Uterus (tissue), 2 donors: ENCODE measurements at regions not wholly inside any gene's neighbourhood (a gene's known extent, or its start where the extent isn't known, plus 50 kb on each side); places are given as distances from the start of the nearest gene placed in this dataset.

Experiments
- CTCF ChIP-seq, 4 experiments: fragments of 200-600 bp in 2 of 4; fragments of 450-650 bp in 2 of 4; sonication (generic) in 2 of 4; IDR thresholded peaks; one replicate each; pipeline ENCODE4 v1.5.1; 2016 to 2019; ENCODE audit warnings: antibody characterized with exemption in 4 of 4, mild to moderate bottlenecking in 2 of 4, moderate library complexity in 1 of 4
- POLR2A ChIP-seq, 2 donors: fragments of 450-650 bp; IDR thresholded peaks; one replicate each; pipeline ENCODE4 v1.6.1; 2016; ENCODE audit warnings: antibody characterized with exemption in 2 of 2, mild to moderate bottlenecking in 1 of 2, moderate library complexity in 1 of 2

- TF ChIP-seq CTCF (IDR thresholded peaks at IDR 0.05) (no peak), POLR2A (IDR thresholded peaks at IDR 0.05) (no peak)
Measured at GRCh38 chr12:107525063-107525718, 160.4 kb upstream of the PWP1 start.
